G401.6 (cell line): ENCODE measurements at regions not wholly inside any gene's neighbourhood (a gene's known extent, or its start where the extent isn't known, plus 50 kb on each side); places are given as distances from the start of the nearest gene placed in this dataset.

Experiments
- FAIRE-seq: peaks from 2 replicates; lab custom pipeline; 2012; peaks lifted over from hg19 to GRCh38; lab: Jason Lieb, UNC

DNA sequence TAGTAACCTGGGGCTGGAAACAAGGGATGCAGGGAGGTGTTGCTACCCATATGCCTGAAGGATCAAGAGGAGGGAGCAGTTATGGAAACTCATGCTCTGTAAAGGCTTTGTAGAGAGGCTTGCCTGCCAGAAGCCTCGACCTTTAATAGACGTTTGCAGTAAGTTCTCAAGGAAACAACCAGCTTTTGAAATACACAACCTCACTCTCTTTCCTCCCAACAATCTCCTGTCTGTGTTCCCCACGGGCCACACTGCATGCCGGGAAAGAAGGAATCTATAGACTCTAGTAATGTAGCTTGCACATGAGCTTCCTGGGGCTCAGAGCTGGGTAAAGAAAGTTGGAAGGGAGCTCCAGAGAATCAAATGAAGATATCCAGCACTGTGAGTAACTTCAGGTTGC lies 101.6 kb upstream of the PACRGL start:
- no peak for FAIRE-seq

DNA sequence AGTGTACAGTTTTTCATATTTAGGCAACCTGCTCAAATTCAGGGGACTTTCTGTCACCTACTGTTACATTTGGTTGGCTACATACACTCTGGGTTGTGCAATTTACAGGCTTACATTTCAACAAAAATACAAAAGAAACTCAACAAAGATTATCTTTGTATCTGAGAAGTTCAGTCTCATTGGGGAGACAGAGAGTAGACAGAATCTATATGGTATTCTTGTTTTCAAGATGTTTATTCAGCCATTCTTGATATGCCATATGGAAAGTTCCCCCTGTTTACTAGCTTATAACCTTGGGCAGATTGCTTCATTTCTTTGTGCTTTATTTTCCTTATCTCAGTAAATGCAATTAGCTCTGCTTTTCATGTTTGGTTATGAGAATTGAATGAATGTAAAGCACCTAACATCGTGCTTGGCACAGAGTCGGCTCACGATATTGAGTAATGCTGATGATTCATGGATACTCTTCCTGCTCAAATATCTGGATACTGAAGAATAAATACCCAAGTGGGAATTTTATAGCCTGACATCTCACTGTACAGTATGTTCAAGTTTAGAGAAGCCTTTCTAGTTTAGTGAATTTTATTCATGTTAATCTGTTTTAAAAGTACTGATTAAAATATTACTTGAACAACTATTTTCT lies 96.5 kb upstream of the PACRGL start:
- no peak for FAIRE-seq

DNA sequence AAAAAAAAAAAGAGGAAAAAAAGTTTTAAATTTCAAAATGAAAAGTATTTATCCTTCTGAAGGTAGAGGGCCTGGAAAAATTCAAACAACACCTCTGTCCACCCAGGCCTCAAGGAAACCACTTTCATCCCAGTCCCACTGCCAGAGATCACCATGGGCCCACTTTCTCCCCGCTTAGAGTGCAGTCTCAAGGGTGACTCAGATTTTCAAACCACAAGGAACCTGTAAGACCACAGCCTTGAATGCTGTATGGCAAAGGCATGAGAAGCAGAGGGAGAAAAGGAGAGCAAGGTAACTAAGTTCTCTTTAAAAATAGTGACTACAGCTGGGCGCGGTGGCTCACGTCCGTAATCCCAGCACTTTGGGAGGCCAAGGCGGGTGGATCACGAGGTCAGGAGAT lies 87.9 kb upstream of the PACRGL start:
- no peak for FAIRE-seq

DNA sequence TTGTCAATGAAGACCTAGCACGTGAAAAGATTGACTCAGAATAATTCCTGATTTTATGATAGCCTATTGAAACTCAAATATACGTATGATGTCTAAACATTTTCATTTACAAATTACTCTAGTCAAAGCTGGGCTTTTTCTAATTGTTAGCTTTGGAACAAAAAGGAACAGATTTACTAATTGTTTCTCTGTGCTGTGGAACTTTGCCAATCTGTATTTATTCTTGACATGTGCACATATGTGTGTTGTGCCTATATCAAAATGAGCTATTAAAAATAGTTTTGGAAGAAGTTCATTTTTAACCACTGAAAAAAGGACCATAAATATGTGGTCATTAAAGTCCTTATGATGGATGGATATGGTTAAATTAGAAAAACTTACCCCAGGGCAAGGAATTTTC lies 85.4 kb upstream of the PACRGL start:
- FAIRE-seq: no peak

DNA sequence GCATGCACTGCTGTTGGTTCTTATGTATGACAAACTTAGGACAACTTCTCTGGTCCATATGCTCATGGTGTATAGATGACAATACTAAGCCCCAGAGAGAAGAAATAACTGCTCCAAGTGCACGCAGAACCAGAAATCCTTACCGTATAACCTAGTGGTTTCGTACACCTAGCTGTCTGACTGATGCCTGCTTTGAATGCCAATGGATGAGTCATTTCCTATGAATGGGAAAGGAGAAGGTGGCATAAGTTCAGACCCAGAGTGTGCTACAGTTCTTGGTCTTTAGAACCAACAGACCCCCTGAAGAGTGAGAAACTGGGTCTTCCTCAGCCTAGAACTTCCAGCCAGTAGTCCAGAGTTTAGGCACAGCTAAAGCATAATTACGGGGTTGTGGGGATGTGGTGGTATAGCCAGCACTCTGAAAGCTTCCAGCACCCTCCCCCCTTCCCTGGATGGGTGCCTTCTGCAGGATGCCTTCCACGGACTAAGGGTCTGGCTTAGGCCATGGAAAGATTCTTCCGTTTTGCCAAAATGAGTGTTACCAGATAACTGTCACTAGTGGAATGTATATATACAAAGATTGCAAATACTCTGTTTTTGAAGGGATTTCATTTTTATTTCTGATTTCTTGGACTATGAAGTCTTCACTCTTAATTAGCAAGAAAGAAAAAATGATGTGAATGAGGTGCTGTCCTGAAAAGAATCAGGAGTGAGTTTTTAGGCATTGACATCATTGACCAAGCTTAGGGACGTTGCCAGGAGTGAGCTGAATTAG lies 84.6 kb upstream of the PACRGL start:
- FAIRE-seq: no peak

DNA sequence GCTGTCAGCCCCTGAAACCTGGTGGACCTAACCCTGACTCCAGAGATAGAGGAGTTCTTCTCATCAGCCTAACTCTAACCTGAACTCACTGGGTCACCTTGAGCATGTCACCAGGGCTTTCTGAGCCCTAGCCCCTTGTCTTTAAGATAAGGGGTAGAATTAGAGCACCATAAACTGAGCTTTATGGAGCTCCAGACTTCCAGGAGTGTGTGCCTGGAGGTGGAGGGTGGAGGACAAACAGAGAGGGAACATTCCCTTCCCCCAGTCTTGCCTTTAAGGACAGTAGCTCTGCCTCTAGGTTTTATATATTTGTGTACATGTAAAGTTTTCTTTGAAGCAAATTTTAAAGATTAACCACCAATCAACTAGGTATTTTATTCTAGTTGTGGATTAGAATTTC lies 83.9 kb upstream of the PACRGL start:
- no peak for FAIRE-seq

DNA sequence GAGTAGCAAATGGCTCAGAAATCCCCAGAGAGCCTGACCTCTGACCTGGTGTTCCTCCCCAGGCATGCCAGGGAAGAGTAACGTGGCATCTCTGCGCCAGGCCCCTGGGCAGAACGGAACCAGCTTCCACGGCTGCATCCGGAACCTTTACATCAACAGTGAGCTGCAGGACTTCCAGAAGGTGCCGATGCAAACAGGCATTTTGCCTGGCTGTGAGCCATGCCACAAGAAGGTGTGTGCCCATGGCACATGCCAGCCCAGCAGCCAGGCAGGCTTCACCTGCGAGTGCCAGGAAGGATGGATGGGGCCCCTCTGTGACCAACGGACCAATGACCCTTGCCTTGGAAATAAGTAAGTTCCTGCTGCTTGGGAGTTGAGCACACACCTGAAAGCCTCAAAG lies 83.4 kb upstream of the PACRGL start:
- FAIRE-seq: no peak

DNA sequence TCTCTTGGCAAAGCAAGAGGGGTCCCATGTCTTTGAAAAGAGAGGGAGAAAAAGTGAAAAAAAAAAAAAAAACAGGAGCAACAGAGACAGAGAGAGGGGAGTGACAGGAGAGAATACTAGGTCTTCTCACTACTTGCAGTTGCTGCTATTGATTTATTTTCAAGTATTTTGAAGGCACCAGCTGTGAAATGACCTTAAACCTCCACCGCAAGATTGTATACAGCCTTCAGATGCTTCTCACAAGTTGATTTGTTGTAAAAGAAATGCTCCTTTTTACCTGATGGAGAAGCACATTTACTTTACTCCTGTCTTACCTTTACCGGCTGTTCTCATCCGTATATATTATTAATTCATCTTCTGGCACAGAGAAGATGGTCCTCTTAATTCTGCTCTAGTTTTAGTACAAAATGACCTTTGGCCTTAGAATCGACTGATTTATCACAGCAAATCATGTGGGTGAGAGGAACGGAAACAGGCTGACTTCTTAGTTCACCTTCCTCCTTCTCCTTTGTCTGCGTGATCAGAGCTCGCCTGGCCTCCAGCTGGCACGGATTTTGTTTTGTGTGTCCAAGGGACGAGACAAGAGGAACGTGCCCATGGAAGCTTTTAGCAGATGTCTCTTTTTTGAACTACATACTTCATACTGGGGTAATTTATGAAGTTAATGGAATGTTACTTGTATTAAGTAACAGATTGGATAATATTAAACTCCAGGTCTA lies 82.4 kb upstream of the PACRGL start:
- FAIRE-seq: no peak

DNA sequence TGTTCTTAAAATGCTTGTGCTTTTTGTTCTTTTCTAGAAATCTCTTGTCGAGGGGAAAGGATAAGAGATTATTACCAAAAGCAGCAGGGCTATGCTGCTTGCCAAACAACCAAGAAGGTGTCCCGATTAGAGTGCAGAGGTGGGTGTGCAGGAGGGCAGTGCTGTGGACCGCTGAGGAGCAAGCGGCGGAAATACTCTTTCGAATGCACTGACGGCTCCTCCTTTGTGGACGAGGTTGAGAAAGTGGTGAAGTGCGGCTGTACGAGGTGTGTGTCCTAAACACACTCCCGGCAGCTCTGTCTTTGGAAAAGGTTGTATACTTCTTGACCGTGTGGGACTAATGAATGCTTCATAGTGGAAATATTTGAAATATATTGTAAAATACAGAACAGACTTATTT lies 81.5 kb upstream of the PACRGL start:
- FAIRE-seq: no peak

DNA sequence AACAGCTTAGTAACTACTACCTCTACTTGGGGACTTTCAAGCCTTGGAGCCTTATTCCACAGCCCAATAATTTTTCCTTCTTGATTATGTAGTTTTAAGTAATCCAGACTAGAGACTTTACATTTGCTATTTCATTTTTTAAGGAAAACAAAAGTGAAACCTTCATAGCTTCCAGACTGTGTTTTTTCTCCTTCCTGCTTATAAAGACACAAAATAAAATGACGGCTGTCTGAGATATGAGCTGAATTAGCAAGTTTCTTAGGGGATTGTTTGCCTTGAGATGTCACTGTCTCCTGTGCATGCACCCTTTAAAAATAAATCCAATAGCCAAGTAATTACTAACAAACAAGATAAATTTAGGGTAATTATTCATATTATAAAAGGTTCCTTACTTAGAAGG lies 78.8 kb upstream of the PACRGL start:
- FAIRE-seq: no peak

DNA sequence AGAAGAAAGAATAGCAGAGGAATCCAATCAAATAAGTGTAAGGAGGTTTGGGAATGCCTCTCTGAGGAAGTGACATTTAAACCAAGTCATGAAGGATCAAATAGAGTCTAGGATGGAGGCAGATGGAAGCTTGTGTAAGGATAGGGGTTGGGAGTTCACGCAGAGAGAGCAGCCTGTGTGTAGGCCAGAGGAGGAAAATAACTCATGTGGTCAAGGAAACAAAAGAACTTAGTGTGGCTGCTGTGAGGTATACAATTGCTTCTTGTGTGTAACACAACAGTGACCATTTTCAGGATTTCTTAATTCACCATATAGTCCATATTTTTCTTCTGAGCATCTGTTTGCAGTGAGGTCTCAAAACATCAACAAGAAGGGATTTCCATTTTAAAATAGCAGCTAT lies 77.6 kb upstream of the PACRGL start:
- no peak for FAIRE-seq

DNA sequence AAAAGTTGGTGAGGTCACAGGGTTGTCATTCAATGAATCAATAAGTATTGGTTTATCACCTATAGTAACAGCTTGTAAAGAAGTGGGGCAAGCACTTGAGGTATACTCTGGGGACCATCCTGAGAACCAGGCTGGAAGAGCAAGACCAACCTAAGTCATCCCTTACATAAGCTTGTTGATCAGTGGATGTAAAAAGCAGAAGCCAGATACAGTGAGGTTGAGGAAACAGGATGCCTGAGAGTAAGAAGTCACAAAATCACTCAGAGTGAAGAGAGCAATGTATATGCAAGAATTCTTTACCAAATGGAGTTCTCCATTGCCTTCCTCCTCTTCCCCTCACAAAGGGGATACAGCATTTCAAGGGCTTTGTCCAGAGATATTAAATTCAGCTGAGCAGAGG lies 76.3 kb upstream of the PACRGL start:
- no peak for FAIRE-seq

DNA sequence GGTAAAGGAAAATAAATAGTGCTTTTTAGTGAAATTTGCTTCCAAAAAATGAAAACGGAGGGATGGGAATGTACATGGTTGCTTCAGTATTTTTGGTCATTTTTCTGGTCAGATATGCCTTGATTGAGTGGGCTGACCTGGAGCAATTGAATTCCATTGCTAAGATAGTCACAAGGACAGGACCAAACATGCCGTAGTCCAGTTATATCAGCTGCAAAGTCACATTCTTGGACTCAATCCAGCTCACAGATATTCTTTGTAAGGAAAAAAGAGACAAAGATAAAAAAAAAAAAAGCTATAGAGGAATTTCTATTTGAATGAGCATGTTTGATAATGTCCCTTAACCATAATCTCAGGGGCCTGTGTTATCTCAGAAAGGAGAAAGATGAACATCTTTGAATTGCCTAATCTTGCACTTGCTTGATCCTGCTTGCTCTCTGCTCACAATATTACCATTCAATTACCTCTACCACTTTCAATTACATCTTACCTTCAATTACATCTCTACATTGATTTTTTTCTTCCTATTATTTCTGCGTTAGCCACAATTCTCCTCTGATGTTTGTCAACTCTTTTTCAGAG lies 75.4 kb upstream of the PACRGL start:
- no peak for FAIRE-seq

DNA sequence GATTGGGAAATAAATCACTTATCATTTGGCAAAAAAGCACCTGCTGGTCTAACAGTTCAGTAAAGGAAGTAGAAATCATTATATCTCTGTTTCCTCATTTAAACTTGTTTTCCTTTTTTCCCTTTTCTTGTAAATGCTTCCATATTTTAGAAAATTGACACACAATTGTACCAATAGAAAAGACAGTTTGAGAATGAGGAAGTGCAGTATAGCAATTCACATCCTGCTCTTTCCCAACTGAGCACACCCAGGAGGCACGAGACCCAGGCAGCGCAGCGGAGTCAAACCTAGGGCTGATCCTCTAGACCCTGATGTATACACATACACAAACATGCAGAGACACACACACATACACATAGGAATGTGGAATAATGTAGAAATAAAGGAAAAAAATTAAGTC lies 74.8 kb upstream of the PACRGL start:
- no peak for FAIRE-seq

DNA sequence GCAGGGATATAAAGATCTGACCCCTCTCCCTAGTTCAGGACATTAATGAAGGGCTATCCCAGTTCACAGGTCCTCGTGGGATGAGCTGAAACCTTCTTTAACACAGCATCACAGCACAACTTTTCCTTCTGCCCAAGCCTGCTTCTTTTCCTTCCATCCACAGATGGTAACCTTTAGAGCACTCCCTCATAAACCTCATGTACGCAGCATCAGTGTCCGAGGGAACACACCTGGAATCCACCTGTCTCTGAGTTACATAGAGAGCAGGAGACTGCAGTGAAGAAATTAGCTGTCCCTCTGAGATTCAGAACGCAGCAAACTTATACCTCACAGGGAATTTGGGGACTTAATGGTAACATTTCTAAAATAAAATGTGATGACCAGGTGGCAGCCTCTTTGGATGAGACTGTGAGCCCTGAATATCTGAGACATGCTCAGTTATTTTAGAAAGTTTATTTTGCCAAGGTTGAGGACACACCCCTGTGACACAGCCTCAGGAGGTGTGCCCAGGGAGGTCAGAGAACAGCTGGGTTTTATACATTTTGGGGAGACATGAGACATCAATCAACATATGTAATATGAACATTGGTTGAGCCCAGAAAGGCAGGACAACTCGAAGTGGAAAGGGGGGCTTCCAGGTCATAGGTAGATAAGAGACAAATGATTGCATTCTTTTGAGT lies 73.8 kb upstream of the PACRGL start:
- no peak for FAIRE-seq

DNA sequence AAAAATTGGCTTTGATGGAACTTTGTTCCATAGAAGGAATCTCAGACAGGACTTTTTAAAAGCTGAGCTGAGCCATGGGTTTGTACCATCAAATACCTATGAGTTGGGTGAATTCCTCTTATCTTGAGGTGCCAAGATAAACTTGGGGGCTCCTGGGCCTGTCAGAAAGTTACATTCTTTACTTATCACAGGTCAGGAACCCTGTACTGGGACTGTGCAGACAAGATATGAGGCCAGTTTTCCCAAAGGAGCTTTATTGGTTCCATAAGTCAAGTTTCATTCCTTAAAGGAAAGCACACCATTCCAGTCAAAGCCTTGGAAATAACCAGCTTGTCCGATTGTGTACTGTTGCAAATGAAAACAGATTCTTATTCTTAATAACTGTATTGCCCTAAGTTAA lies 72.4 kb upstream of the PACRGL start:
- no peak for FAIRE-seq

DNA sequence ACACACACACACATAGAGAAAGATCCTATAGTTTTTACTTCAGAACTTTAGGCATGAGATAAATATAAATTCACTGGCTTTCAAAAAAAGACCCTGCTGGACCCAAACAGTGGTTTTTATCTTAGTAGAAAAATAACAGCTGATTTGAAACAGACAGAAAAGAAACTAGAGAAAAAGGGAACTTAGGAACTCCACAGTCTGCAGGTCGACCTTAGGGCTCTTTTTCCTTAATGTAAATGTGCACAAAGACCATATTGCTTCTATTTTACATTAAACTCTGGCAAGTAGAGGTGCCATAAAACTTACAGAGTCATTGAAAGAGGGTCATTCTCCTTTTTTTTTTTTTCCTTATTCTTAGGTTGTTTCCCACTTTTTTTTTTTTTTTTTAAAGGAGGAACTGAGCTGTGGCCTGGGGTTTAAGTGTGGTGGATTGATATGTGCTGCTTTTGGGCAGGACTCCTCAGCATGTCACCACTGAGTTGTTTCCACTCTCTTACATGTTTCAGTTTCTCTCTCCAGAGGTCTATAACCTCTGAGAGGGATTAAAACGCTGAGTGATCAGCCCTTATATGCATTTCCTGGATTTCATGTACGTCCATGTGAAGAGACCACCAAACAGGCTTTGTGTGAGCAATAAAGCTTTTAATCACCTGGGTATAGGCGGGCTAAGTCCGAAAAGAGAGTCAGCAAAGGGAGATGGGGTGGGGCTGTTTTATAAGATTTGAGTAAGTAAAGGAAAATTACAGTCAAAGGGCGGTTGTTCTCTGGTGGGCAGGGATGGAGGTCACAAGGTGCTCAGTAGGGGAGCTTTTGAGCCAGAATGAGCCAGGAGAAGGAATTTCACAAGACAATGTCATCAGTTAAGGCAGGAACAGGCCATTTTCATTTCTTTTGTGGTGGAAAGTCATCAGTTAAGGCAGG lies 70.8 kb upstream of the PACRGL start:
- FAIRE-seq: no peak

DNA sequence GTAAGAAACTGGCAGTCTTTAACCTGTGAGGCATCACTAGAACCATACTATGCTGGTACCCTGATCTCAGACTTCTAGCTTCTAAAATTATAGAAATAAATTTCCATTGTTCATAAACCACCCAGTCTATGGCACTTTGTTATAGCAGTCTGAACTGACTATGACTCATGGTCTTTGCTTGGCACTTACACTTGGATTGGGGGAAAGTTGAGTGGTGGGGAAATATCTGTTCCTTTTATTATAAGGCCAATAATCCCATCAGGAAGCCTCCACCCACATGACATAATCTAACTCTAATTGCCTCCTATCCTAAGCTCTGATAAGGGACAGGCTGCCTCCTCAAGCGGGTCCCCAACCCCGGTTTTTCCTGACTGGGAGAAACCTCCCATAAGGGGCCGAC lies 61.4 kb upstream of the PACRGL start:
- FAIRE-seq: no peak

DNA sequence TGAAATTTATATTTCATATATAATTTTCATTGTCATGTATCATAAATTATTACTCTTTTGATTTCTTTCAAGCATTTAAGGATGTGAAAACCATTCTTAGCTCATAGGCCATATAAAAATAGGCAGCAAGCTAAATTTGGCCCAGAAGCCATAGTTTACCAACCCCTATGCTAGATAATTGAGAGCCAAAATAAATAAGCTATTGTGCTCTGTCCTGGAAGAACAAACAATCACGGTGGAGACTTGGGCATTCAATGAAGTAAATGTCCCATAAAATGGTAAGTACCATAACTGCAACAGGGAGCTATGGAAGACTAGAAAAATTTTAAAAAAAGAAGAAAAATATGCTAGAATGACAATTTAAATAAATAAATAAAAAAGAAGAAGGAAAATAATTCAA lies 60.9 kb upstream of the PACRGL start:
- no peak for FAIRE-seq

DNA sequence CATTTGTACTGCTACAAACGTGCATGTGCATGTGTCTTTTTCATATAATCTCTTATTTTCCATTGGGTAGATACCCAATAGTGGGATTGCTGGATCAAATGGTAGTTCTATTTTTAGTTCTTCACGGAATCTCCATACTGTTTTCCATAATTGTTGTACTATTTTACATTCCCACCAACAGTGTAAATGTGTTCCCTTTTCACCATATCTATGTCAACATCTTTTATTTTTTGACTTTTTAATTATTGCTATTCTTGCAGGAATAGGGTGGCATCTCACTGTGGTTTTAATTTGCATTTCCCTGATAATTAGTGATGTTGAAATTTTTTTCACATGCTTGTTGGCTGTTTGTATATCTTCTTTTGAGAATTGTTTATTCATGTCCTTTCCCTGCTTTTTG lies 59.3 kb upstream of the PACRGL start:
- FAIRE-seq: no peak

DNA sequence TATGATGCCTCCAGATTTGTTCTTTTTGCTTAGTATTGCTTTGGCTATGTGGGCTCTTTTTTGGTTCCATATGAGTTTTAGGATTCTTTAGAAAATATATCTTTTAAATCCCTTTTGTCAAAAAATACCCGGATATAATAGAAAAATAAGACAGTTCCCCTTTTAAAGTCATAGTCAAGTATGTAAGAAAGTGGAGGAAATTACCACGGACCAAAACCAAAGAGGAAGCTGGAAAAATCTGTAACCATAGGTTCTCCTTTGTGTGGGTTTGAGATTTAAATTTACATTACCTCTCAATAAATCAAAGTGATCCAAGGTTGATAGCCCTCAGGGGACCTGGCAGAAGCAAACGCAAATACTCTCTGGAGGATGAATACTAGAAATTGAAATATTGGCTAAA lies 58.3 kb upstream of the PACRGL start:
- no peak for FAIRE-seq

DNA sequence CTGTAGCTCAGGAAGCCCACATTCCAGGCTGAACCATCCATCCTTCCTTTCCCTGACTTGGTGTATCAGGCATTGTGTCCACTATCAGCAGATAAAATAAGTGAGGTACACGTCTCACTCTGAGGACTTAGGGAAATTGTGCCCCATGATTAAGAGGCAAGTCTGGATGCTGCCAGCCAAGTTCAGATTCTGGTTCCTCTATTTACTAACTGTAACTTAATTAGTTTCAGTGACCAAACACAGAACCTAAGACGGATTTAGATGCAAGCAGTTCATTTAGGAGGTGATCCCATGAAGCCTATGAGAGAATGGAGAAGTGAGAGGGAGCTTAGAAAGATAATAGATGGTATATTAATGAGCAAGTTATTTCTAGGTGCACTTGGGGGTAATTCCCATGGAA lies 56.6 kb upstream of the PACRGL start:
- no peak for FAIRE-seq
